HepG2 (cell line): ENCODE measurements at regions not wholly inside any gene's neighbourhood (a gene's known extent, or its start where the extent isn't known, plus 50 kb on each side); places are given as distances from the start of the nearest gene placed in this dataset.
A peak's percentile ranks its signal among the peaks of the same experiment; 100 is the strongest.

Experiments
- ATAC-seq: fragments of 200-7000 bp; cut with Tn5 transposase; 3 replicates; pipeline ENCODE4 v1.9.1; 2020; ENCODE audit warnings: mild to moderate bottlenecking, moderate library complexity
- BruUV-seq: library from RNA; stranded (reverse); fragments of 400-500 nt; replicated peaks from 2 replicates; lab custom pipeline; 2021; lab: Mats Ljungman, UMichigan
- CTCF ChIA-PET: fragments of 300-600 bp; formaldehyde crosslinking; extraction: SDS; loops from one replicate; lab custom pipeline; 2021; ENCODE audit warnings: low total read pairs, inconsistent platforms, low intra/inter-chr PET ratio; lab: Yijun Ruan, JAX
- POLR2A ChIA-PET: fragments of 350-600 bp; sonication (Branson Sonifier 250); formaldehyde crosslinking; loops from one replicate; lab custom pipeline; 2020; ENCODE audit warnings: antibody characterized with exemption, inconsistent platforms; lab: Yijun Ruan, JAX
- DNase-seq: peaks from one replicate; pipeline ENCODE4 v3.0.0-alpha.2; 2015; ENCODE audit warnings: low spot score
- FAIRE-seq: peaks from 3 replicates; lab custom pipeline; 2011; peaks lifted over from hg19 to GRCh38; lab: Jason Lieb, UNC
- H2AFZ ChIP-seq: one replicate; pipeline ENCODE4 v1.6.1; 2011; ENCODE audit warnings: low read length, inconsistent platforms
- H3K27ac ChIP-seq: fragments of 300-600 bp; 3 replicates; pipeline ENCODE4 v1.8.0; 2011; ENCODE audit warnings: mixed run types, mild to moderate bottlenecking, mixed read lengths, low read length, inconsistent platforms; ENCODE audit not compliant: insufficient read depth; ENCODE audit errors: extremely low read length
- H3K27me3 ChIP-seq, 2 experiments: fragments of 200-600 bp in 1 of 2; 2 replicates in 1 of 2; 3 replicates in 1 of 2; pipeline versions ENCODE4 v1.6.0 to v1.8.0; 2011; ENCODE audit warnings: low read length in 2 of 2, mild to moderate bottlenecking in 2 of 2, moderate library complexity in 2 of 2, inconsistent platforms in 1 of 2; ENCODE audit not compliant: insufficient read depth in 2 of 2, control insufficient read depth in 1 of 2
- H3K36me3 ChIP-seq, 2 experiments: fragments of 200-600 bp in 1 of 2; replicated peaks in 1 of 2; 2 replicates in 1 of 2; 3 replicates in 1 of 2; pipeline versions ENCODE4 v1.5.1 to v1.8.0; 2011; ENCODE audit warnings: low read length in 2 of 2, inconsistent platforms in 1 of 2; ENCODE audit not compliant: insufficient read depth in 2 of 2, control insufficient read depth in 1 of 2
- H3K4me1 ChIP-seq: 2 replicates; pipeline ENCODE4 v1.5.1; 2012; ENCODE audit warnings: low read length, inconsistent platforms; ENCODE audit not compliant: insufficient read depth
- H3K4me2 ChIP-seq: 2 replicates; pipeline ENCODE4 v1.6.0; 2011; ENCODE audit warnings: low read depth, low read length, inconsistent platforms
- H3K4me3 ChIP-seq, 3 experiments: fragments of 200-600 bp in 1 of 3; sonication (generic), shearing (Covaris generic) in 1 of 3; replicated peaks in 1 of 3; 2 replicates each; pipeline ENCODE4 v1.5.1; 2011 to 2016; ENCODE audit warnings: low read length in 3 of 3, inconsistent platforms in 2 of 3, low read depth in 2 of 3, mild to moderate bottlenecking in 2 of 3, control low read depth in 1 of 3, mixed read lengths in 1 of 3; ENCODE audit not compliant: insufficient read depth in 1 of 3
- H3K79me2 ChIP-seq: one replicate; pipeline ENCODE4 v1.6.1; 2011; ENCODE audit warnings: low read length, inconsistent platforms; ENCODE audit not compliant: insufficient read depth
- H3K9ac ChIP-seq: 2 replicates; pipeline ENCODE4 v1.6.0; 2011; ENCODE audit warnings: mild to moderate bottlenecking, low read depth, low read length, inconsistent platforms; ENCODE audit not compliant: insufficient read depth
- H3K9me3 ChIP-seq: 2 replicates; pipeline ENCODE4 v1.5.1; 2012; ENCODE audit warnings: mild to moderate bottlenecking, low read length
- H4K20me1 ChIP-seq: 2 replicates; pipeline ENCODE4 v1.6.0; 2011; ENCODE audit warnings: inconsistent platforms, mild to moderate bottlenecking, low read length, moderate library complexity; ENCODE audit not compliant: insufficient read depth
- KDM5A ChIP-seq: fragments of 200-600 bp; sonication (generic); IDR thresholded peaks from 2 replicates; pipeline ENCODE4 v1.7.0; 2018; ENCODE audit warnings: antibody characterized with exemption, mild to moderate bottlenecking, low read length, borderline replicate concordance
- MAZ ChIP-seq, 2 experiments: sonication (generic) in 1 of 2; formaldehyde crosslinking in 1 of 2; IDR thresholded peaks; 2 replicates each; pipeline versions ENCODE4 v1.5.0 to v1.6.1; 2012 to 2020; ENCODE audit warnings: low read depth in 2 of 2, mild to moderate bottlenecking in 2 of 2, borderline replicate concordance in 1 of 2, improper control_type of control experiment in 1 of 2, low read length in 1 of 2, missing genetic modification reagents in 1 of 2, moderate library complexity in 1 of 2
- NR2C2 ChIP-seq: sonication (generic); formaldehyde crosslinking; IDR thresholded peaks from 2 replicates; pipeline ENCODE4 v1.4.0; 2020; ENCODE audit warnings: missing genetic modification reagents, mild to moderate bottlenecking, moderate library complexity, borderline replicate concordance
- SNAI1 ChIP-seq: sonication (generic); formaldehyde crosslinking; IDR thresholded peaks from 2 replicates; pipeline ENCODE4 v1.5.0; 2020; ENCODE audit warnings: mild to moderate bottlenecking, missing genetic modification reagents, borderline replicate concordance
- ZNF160 ChIP-seq: sonication (generic); formaldehyde crosslinking; IDR thresholded peaks from 2 replicates; pipeline ENCODE4 v1.8.0; 2022; ENCODE audit warnings: mild to moderate bottlenecking, inconsistent platforms, missing genetic modification reagents
- ZNF335 ChIP-seq: sonication (generic); formaldehyde crosslinking; IDR thresholded peaks from 2 replicates; pipeline ENCODE4 v1.4.0; 2020; ENCODE audit warnings: missing genetic modification reagents
- ZNF577 ChIP-seq: sonication (generic); formaldehyde crosslinking; IDR thresholded peaks from 2 replicates; pipeline ENCODE4 v1.4.0; 2020; ENCODE audit warnings: mild to moderate bottlenecking, low read depth, missing genetic modification reagents, borderline replicate concordance
- WGBS: methylation state at CpG from one replicate; pipeline ENCODE4 v1.1.6; 2017; ENCODE audit warnings: low lambda C conversion rate; 5-methylcytosine and 5-hydroxymethylcytosine counted together
- in situ Hi-C: cut with HindIII; loops from 2 replicates; pipeline ENCODE4 v1.10.0; 2017; ENCODE audit warnings: low pct_unique_long_range_greater_than_20kb; ENCODE audit not compliant: extremely low pct_ligation_motif_present
- intact Hi-C: fragments of 100-400 bp; cut with micrococcal nuclease; formaldehyde crosslinking; loops from one replicate; pipeline ENCODE4 v1.10.0; 2022; ENCODE audit not compliant: unreplicated experiment
- TF ChIP-seq, protein P1 (sequence below): sonication (generic); formaldehyde crosslinking; IDR thresholded peaks from 2 replicates; pipeline ENCODE4 v1.5.1; 2020; ENCODE audit warnings: mild to moderate bottlenecking, missing genetic modification reagents, moderate library complexity
- TF ChIP-seq, protein P2 (sequence below): sonication (generic); formaldehyde crosslinking; IDR thresholded peaks from 2 replicates; pipeline ENCODE4 v1.9.0; 2021; ENCODE audit warnings: missing genetic modification reagents, borderline replicate concordance
- TF ChIP-seq, protein P3 (sequence below): sonication (generic); formaldehyde crosslinking; IDR thresholded peaks from 2 replicates; pipeline ENCODE4 v1.4.0; 2020; ENCODE audit warnings: missing genetic modification reagents, borderline replicate concordance

DNA sequence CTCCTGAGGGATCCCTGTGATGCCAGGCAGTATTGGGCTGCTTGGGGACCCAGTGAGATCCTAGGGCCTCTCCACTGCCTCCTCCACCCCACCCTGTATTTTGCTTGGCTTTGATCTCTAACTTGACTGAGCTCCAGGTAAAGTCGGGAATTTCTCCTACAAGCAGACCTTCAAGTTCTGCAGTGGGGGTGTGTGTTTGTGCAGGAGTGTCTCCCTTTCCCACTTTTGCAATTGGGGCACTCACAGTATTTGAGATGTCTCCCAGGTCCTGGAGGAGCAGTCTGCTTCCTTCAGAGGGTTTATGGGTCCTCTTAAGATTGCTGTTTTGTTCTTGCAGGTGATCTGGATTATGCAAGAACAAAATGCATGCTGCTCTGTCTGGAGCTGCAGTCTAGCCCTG is 68.9 kb downstream of the ALG10B start:
- FAIRE-seq (no peak), DNase-seq (no peak)
- intact Hi-C loops, result no loop called here
- H2AFZ ChIP-seq, result peak overlapping the region; percentile 78
- POLR2A ChIA-PET, result interaction anchor here (1.2 kb wide), 1 partner anchor 521 kb away, joined by 3 read pairs; no protein-coding TSS in a partner anchor
- no peak for TF ChIP-seq ZNF160 (CRISPR knock-in tag)
- TF ChIP-seq, protein P1, sequence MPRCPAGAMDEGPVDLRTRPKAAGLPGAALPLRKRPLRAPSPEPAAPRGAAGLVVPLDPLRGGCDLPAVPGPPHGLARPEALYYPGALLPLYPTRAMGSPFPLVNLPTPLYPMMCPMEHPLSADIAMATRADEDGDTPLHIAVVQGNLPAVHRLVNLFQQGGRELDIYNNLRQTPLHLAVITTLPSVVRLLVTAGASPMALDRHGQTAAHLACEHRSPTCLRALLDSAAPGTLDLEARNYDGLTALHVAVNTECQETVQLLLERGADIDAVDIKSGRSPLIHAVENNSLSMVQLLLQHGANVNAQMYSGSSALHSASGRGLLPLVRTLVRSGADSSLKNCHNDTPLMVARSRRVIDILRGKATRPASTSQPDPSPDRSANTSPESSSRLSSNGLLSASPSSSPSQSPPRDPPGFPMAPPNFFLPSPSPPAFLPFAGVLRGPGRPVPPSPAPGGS (CRISPR knock-in tag), result no peak
- no peak for TF ChIP-seq MAZ (IDR thresholded peaks at IDR 0.05; ENCODE audit: borderline replicate concordance, low read depth, low read length)
- no peak for TF ChIP-seq MAZ (CRISPR knock-in tag; IDR thresholded peaks at IDR 0.05; ENCODE audit: low read depth)
- TF ChIP-seq, protein P2, sequence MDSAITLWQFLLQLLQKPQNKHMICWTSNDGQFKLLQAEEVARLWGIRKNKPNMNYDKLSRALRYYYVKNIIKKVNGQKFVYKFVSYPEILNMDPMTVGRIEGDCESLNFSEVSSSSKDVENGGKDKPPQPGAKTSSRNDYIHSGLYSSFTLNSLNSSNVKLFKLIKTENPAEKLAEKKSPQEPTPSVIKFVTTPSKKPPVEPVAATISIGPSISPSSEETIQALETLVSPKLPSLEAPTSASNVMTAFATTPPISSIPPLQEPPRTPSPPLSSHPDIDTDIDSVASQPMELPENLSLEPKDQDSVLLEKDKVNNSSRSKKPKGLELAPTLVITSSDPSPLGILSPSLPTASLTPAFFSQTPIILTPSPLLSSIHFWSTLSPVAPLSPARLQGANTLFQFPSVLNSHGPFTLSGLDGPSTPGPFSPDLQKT, result no peak
- no peak for TF ChIP-seq SNAI1 (CRISPR knock-in tag)
- TF ChIP-seq ZNF335 (CRISPR knock-in tag), result no peak
- no peak for TF ChIP-seq NR2C2 (CRISPR knock-in tag)
- TF ChIP-seq, protein P3, sequence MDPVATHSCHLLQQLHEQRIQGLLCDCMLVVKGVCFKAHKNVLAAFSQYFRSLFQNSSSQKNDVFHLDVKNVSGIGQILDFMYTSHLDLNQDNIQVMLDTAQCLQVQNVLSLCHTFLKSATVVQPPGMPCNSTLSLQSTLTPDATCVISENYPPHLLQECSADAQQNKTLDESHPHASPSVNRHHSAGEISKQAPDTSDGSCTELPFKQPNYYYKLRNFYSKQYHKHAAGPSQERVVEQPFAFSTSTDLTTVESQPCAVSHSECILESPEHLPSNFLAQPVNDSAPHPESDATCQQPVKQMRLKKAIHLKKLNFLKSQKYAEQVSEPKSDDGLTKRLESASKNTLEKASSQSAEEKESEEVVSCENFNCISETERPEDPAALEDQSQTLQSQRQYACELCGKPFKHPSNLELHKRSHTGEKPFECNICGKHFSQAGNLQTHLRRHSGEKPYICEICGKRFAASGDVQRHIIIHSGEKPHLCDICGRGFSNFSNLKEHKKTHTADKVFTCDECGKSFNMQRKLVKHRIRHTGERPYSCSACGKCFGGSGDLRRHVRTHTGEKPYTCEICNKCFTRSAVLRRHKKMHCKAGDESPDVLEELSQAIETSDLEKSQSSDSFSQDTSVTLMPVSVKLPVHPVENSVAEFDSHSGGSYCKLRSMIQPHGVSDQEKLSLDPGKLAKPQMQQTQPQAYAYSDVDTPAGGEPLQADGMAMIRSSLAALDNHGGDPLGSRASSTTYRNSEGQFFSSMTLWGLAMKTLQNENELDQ (CRISPR knock-in tag), result no peak
- TF ChIP-seq ZNF577 (CRISPR knock-in tag), result no peak
- no peak for TF ChIP-seq KDM5A
- TF ChIP-seq, all 625 proteins: peak for 0
- H3K36me3 ChIP-seq, result no peaks in the 10 kb centered on the region
- H3K4me3 ChIP-seq, result peak overlapping the region in 2 of 3 experiments; percentile 16 to 58; a peak in 2 of 6 replicates
- in situ Hi-C loops, result no loop called here
- no TSS peak for BruUV-seq
- H3K9ac ChIP-seq, result peak overlapping the region; percentile 29; the same call in 1 of the 2 replicates
- no peaks in the 10 kb centered on the region for H4K20me1 ChIP-seq
- H3K79me2 ChIP-seq, result no peaks in the 10 kb centered on the region
- CTCF ChIA-PET, result no interaction called here
- peaks cover 7% of the 10 kb centered on the region; the same call in 1 of the 2 replicates for H3K9me3 ChIP-seq
- H3K27me3 ChIP-seq, result no peaks in the 10 kb centered on the region
- H3K4me2 ChIP-seq, result peak overlapping the region; percentile 76
- no peaks in the 10 kb centered on the region for H3K4me1 ChIP-seq
- peak; percentile 72 for ATAC-seq
- no peak overlapping the region for H3K27ac ChIP-seq
- 0% methylated on average over 1 of the region's 1 CpG for WGBS
